ENCODE measurements at regions not wholly inside any gene's neighbourhood (a gene's known extent, or its start where the extent isn't known, plus 50 kb on each side); places are given as distances from the start of the nearest gene placed in this dataset.

DNA sequence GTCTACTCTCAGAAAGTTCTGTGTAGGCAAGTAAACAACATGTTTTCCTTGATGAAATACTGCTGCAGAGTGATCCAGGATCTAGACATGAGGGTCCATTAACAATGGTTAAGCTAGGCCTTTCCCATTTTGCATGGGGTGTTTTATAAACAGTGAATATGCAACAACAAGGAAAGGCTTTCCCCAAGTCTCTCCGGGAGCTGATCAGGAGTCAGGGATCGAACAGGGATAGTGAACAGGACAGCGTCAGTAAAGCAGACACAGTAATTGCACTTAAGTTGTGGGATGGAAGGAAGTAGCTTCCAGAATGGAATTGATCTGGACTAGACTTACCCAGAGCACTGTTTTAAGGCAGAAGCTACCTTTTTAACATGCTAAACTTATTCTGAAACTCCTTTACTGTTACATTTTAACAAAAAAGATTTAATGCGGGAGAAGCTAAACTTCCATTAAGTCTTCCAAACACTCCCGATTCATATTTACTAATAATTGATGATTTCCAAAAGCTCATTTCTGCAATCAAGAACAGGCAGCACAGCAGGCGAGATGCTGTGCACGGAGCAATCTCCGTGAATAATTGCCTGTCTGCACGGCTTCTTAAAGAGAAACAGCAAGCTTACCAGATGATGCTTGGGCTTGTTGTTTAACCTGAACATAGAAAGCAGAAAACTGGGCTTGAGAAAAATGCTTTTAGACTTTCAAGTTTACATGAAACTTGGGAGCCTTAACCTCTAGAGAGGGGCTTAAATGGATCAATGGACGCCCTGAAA is 50.3 kb upstream of the DOCK1 start:
- no peak overlapping the region for H3K27ac Mint-ChIP-seq
- no peaks in the 10 kb centered on the region for H3K36me3 Mint-ChIP-seq
- no peak overlapping the region for H3K4me3 Mint-ChIP-seq
- DNase-seq (ENCODE audit: low spot score in 2 of 2) (no peak), ATAC-seq (no peak)
- H3K9me3 Mint-ChIP-seq, result peaks cover 4% of the 10 kb centered on the region
- H3K4me1 Mint-ChIP-seq, result no peaks in the 10 kb centered on the region

Data from stimulated activated effector memory CD8-positive, alpha-beta T cell treated with anti-CD3 and anti-CD28 coated beads, Interleukin-12 subunit alpha, Interleukin-12 subunit beta, amount 100 ng/mL, for 72 hours (primary cell).